Esophagus squamous epithelium (tissue), 5 donors: ENCODE measurements at regions not wholly inside any gene's neighbourhood (a gene's known extent, or its start where the extent isn't known, plus 50 kb on each side); places are given as distances from the start of the nearest gene placed in this dataset.

Experiments
- DNase-seq: peaks from one replicate; lab custom pipeline; 2025; lab: John Stamatoyannopoulos, UW
- H3K27ac ChIP-seq, 4 donors: fragments of 200-600 bp; sonication (generic); one replicate each; pipeline ENCODE4 v1.5.1; 2016 to 2019; ENCODE audit warnings: mild to moderate bottlenecking in 1 of 4
- H3K27me3 ChIP-seq, 4 donors: fragments of 200-600 bp; sonication (generic); 1 replicate in 3 of 4; 2 replicates in 1 of 4; pipeline versions ENCODE4 v1.5.1 to v1.6.0; 2017 to 2021; ENCODE audit warnings: antibody characterized with exemption in 1 of 4
- H3K36me3 ChIP-seq, 3 donors: fragments of 200-600 bp; sonication (generic); one replicate each; pipeline ENCODE4 v1.5.1; 2016 to 2019
- H3K4me1 ChIP-seq, 3 donors: fragments of 200-600 bp; sonication (generic); one replicate each; pipeline ENCODE4 v1.5.1; 2017 to 2019
- H3K4me3 ChIP-seq, 4 donors: fragments of 200-600 bp; sonication (generic); 1 replicate in 3 of 4; 2 replicates in 1 of 4; pipeline ENCODE4 v1.5.1; 2016 to 2019; ENCODE audit warnings: mild to moderate bottlenecking in 2 of 4, moderate library complexity in 1 of 4
- H3K9me3 ChIP-seq, 3 donors: fragments of 200-600 bp; sonication (generic); one replicate each; pipeline ENCODE4 v1.5.1; 2016 to 2019
- POLR2A ChIP-seq, 4 donors: fragments of 450-650 bp; IDR thresholded peaks; one replicate each; pipeline ENCODE4 v1.6.1; 2017; ENCODE audit warnings: antibody characterized with exemption in 4 of 4, mild to moderate bottlenecking in 4 of 4, moderate library complexity in 3 of 4
- WGBS, 2 donors: methylation state at CpG; one replicate each; pipeline ENCODE4 v1.1.5; 2018; 5-methylcytosine and 5-hydroxymethylcytosine counted together
- intact Hi-C: fragments of 100-400 bp; cut with DNase I; formaldehyde crosslinking; loops from one replicate; pipeline ENCODE4 v1.15.0; 2022
- TF ChIP-seq, protein P1 (sequence below), 6 experiments: fragments of 450-650 bp in 4 of 6; fragments of 200-600 bp in 2 of 6; sonication (generic) in 2 of 6; IDR thresholded peaks; one replicate each; pipeline ENCODE4 v1.5.1; 2016 to 2019; ENCODE audit warnings: antibody characterized with exemption in 6 of 6, mild to moderate bottlenecking in 4 of 6, moderate library complexity in 4 of 6
- donor health status: DM: yes; HTN: yes; CAD: no.

DNA sequence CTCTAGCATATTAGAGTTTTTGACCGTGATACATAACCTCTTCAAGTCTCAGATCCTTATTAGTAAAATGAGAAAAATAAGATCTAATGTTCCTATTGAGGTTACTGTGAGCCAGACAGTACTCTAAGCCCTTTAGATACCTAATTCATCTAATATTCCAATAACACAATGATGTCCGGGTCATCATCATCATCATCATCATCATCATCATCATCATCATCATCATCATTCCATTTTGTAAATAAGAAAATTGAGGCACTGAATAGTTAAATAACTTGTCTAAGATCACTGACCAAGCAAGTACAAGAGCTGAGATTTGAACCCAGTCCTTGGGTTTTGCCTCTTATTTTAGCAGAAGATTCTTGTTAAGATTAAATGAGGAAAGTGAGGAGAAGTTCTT is 643.0 kb downstream of the HDGFL1 start:
- Histone ChIP-seq H3K36me3 (no peaks in the 10 kb centered on the region), H3K4me3 (no peak overlapping the region), H3K27ac (no peak overlapping the region), H3K27me3 (no peaks in the 10 kb centered on the region), H3K4me1 (no peaks in the 10 kb centered on the region), H3K9me3 (no peaks in the 10 kb centered on the region)
- intact Hi-C loops: no loop called here
- 34 to 50% methylated on average over 2 of the region's 2 CpGs for WGBS, 2 donors
- TF ChIP-seq POLR2A (IDR thresholded peaks at IDR 0.05): no peak
- TF ChIP-seq, protein P1, sequence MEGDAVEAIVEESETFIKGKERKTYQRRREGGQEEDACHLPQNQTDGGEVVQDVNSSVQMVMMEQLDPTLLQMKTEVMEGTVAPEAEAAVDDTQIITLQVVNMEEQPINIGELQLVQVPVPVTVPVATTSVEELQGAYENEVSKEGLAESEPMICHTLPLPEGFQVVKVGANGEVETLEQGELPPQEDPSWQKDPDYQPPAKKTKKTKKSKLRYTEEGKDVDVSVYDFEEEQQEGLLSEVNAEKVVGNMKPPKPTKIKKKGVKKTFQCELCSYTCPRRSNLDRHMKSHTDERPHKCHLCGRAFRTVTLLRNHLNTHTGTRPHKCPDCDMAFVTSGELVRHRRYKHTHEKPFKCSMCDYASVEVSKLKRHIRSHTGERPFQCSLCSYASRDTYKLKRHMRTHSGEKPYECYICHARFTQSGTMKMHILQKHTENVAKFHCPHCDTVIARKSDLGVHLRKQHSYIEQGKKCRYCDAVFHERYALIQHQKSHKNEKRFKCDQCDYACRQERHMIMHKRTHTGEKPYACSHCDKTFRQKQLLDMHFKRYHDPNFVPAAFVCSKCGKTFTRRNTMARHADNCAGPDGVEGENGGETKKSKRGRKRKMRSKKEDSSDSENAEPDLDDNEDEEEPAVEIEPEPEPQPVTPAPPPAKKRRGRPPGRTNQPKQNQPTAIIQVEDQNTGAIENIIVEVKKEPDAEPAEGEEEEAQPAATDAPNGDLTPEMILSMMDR (IDR thresholded peaks at IDR 0.05): no peak
- DNase-seq: no peak

DNA sequence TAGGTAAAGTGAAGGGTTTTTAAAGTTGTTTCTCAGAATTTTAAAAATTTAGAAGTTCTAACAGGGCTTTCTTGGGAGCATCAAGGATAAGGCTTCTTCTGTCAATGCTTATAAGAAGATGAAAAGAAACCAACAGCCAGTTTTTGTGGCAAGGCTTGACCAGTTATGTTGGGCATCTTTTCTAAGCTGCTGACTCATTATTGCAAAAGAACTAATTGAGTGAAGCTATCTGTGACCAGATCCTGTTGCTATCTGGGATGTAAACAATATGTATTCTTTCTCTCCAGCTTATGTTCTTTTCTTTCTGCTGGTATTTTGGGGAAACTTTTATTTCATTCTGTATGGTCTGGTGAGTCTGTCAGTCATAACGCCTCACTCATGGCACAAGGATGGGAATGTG is 643.8 kb downstream of the HDGFL1 start:
- no peaks in the 10 kb centered on the region for H3K4me1 ChIP-seq
- no peak for DNase-seq
- H3K36me3 ChIP-seq: no peaks in the 10 kb centered on the region
- TF ChIP-seq POLR2A (IDR thresholded peaks at IDR 0.05): no peak
- H3K27ac ChIP-seq: no peak overlapping the region
- H3K4me3 ChIP-seq: no peak overlapping the region
- WGBS, 2 donors: 50 to 75% methylated on average over 1 of the region's 1 CpG
- H3K27me3 ChIP-seq: no peaks in the 10 kb centered on the region
- H3K9me3 ChIP-seq: no peaks in the 10 kb centered on the region
- intact Hi-C loops: no loop called here

DNA sequence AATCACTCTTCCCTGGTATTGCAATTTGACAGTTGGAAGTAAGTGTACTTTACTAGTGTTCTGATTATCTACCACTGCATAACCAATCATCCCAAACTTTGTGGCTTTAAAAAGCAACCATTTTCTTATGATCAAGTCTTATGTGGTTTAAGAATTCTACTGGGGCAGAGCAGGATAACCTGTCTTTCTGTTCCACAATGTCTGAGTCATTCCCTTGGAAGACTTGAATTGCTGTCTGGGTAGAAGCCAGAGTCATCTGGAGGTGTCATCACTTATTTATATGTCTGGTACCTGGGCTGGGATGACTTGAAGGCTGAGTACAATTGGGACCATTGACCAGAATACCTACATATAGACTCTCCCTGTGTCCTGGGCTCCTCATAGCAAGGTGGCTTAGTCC is 644.3 kb downstream of the HDGFL1 start:
- no peaks in the 10 kb centered on the region for H3K36me3 ChIP-seq
- DNase-seq: no peak
- no peaks in the 10 kb centered on the region for H3K27me3 ChIP-seq
- no peaks in the 10 kb centered on the region for H3K9me3 ChIP-seq
- no peaks in the 10 kb centered on the region for H3K4me1 ChIP-seq
- no peak overlapping the region for H3K27ac ChIP-seq
- no peak overlapping the region for H3K4me3 ChIP-seq
- intact Hi-C loops: no loop called here
- TF ChIP-seq POLR2A (IDR thresholded peaks at IDR 0.05): no peak
- TF ChIP-seq, protein P1 (IDR thresholded peaks at IDR 0.05): no peak

DNA sequence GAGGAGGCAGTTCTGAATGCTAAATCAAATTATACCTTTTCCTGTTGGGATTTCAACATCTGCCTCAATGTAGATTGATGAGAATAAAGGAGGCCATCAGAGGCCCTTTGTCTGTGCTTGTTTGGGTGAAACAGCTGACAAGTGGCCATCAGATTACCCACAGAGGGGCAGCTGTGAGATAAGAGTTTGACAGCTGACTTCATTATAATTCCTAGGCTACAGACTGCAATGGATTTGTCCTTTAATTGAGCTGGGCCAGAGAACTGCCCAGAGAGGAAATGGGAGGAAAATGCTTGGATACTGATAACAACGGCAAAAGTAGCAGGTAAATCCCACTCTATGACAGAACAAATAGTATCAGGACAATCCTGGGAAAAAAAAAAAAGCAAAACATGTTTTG is 649.4 kb downstream of the HDGFL1 start:
- no peaks in the 10 kb centered on the region for H3K4me1 ChIP-seq
- DNase-seq: no peak
- H3K4me3 ChIP-seq: no peak overlapping the region
- H3K9me3 ChIP-seq: no peaks in the 10 kb centered on the region
- no peak overlapping the region for H3K27ac ChIP-seq
- intact Hi-C loops: no loop called here
- H3K36me3 ChIP-seq: no peaks in the 10 kb centered on the region
- no peak for TF ChIP-seq POLR2A (IDR thresholded peaks at IDR 0.05)
- TF ChIP-seq, protein P1 (IDR thresholded peaks at IDR 0.05): no peak
- 13 to 19% methylated on average over 1 of the region's 1 CpG for WGBS, 2 donors
- no peaks in the 10 kb centered on the region for H3K27me3 ChIP-seq

DNA sequence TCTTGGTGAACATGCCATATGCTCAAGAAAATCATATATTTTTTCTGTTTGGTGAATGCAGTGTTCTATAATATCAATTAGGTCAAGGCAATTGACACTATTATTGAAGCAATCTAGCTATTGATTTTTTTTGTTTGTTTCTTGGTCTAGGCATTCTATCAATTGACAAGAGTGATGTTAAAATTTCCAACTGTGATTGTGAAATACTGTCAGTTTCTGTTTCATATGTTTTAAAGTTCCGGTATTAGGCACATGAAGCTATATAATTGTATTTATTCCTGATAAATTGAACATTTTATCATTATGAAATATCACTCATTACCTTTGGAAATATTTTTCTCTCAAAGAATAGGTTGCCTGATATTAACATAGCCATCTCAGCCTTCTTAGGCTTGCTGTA is 653.4 kb downstream of the HDGFL1 start:
- 0 to 89% methylated on average over 1 of the region's 1 CpG for WGBS, 2 donors

More for the DNA sequence above, 653.4 kb downstream of the HDGFL1 start:
- H3K9me3 ChIP-seq: no peaks in the 10 kb centered on the region
- no peaks in the 10 kb centered on the region for H3K27me3 ChIP-seq
- DNase-seq: no peak
- TF ChIP-seq, protein P1 (IDR thresholded peaks at IDR 0.05): no peak
- TF ChIP-seq POLR2A (IDR thresholded peaks at IDR 0.05): no peak
- no peaks in the 10 kb centered on the region for H3K4me1 ChIP-seq
- no peaks in the 10 kb centered on the region for H3K36me3 ChIP-seq
- intact Hi-C loops: no loop called here
- no peak overlapping the region for H3K4me3 ChIP-seq
- no peak overlapping the region for H3K27ac ChIP-seq
